KMS-11 (cell line): ENCODE measurements at regions not wholly inside any gene's neighbourhood (a gene's known extent, or its start where the extent isn't known, plus 50 kb on each side); places are given as distances from the start of the nearest gene placed in this dataset.
"Not testable (repeated sequence)": the region's sequence is repeated elsewhere in the genome, so short reads cannot be mapped to it uniquely, and the experiment has no call there.

Source experiments
- H2AFZ ChIP-seq: fragments of 200-600 bp; sonication (generic); 2 replicates; pipeline ENCODE4 v1.6.1; 2016; ENCODE audit warnings: antibody characterized with exemption, mixed run types, low read depth
- H3K27ac ChIP-seq: fragments of 200-600 bp; sonication (generic); 2 replicates; pipeline ENCODE4 v1.6.1; 2016; ENCODE audit warnings: mild to moderate bottlenecking, mixed run types
- H3K27me3 ChIP-seq: fragments of 200-600 bp; sonication (generic); 2 replicates; pipeline ENCODE4 v1.6.1; 2017; ENCODE audit warnings: mild to moderate bottlenecking, low read depth, mixed run types, moderate library complexity; ENCODE audit not compliant: insufficient read depth
- H3K36me3 ChIP-seq: fragments of 200-600 bp; sonication (generic); 2 replicates; pipeline ENCODE4 v1.6.1; 2017; ENCODE audit warnings: mild to moderate bottlenecking, mixed run types; ENCODE audit not compliant: insufficient read depth
- H3K4me1 ChIP-seq: fragments of 200-600 bp; sonication (generic); 2 replicates; pipeline ENCODE4 v1.6.1; 2016; ENCODE audit warnings: mild to moderate bottlenecking, low read depth, mixed run types; ENCODE audit not compliant: poor library complexity, severe bottlenecking
- H3K4me2 ChIP-seq: fragments of 200-600 bp; sonication (generic); 2 replicates; pipeline ENCODE4 v1.7.0; 2016; ENCODE audit warnings: mild to moderate bottlenecking, mixed run types
- H3K4me3 ChIP-seq: fragments of 200-600 bp; sonication (generic); IDR thresholded peaks from 2 replicates; pipeline ENCODE4 v1.6.1; 2017; ENCODE audit warnings: low read depth, low read length, mixed read lengths; ENCODE audit not compliant: insufficient read depth
- H3K79me2 ChIP-seq: fragments of 200-600 bp; sonication (generic); 2 replicates; pipeline ENCODE4 v1.6.1; 2016; ENCODE audit warnings: low read depth, mixed run types; ENCODE audit not compliant: insufficient read depth
- H3K9ac ChIP-seq: fragments of 200-600 bp; sonication (generic); 2 replicates; pipeline ENCODE4 v1.6.1; 2016; ENCODE audit warnings: mild to moderate bottlenecking, mixed run types
- H4K20me1 ChIP-seq: fragments of 200-600 bp; sonication (generic); 2 replicates; pipeline ENCODE4 v1.6.1; 2016; ENCODE audit warnings: mild to moderate bottlenecking, mixed run types; ENCODE audit not compliant: insufficient read depth
- TF ChIP-seq, protein P1 (sequence below): fragments of 200-600 bp; sonication (generic); conservative IDR thresholded peaks from 2 replicates; pipeline ENCODE4 v1.6.1; 2017; ENCODE audit warnings: low read depth, mild to moderate bottlenecking, antibody characterized with exemption, low read length, moderate library complexity, mixed read lengths

DNA sequence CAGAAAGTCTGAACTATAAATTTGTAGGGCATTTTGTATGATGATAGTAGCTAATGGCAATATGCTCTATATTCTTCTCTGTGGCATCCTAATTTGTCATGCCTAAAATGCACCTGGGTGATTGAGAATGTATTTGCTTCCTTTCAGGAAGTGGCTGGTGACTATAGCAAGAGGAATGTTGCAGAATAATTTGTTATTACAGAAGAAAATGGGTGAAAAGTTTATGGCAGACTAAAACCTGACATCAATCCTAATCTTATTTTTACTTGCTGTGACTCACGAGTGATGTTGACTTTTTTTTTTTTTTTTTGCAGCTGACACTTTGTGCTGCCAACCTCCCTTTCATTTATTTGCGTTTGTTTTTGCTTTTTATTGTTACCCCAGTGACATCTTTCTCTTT, 141.1 kb downstream of the MSL3 start:
- H3K27ac ChIP-seq: no peak overlapping the region
- no peaks in the 10 kb centered on the region for H3K36me3 ChIP-seq
- H3K4me1 ChIP-seq: no peaks in the 10 kb centered on the region
- no peak overlapping the region for H3K4me2 ChIP-seq
- no peak overlapping the region for H3K4me3 ChIP-seq
- no peaks in the 10 kb centered on the region for H3K79me2 ChIP-seq
- no peak overlapping the region for H2AFZ ChIP-seq
- no peaks in the 10 kb centered on the region for H4K20me1 ChIP-seq
- H3K27me3 ChIP-seq: no peaks in the 10 kb centered on the region
- no peak overlapping the region for H3K9ac ChIP-seq
- TF ChIP-seq, protein P1, sequence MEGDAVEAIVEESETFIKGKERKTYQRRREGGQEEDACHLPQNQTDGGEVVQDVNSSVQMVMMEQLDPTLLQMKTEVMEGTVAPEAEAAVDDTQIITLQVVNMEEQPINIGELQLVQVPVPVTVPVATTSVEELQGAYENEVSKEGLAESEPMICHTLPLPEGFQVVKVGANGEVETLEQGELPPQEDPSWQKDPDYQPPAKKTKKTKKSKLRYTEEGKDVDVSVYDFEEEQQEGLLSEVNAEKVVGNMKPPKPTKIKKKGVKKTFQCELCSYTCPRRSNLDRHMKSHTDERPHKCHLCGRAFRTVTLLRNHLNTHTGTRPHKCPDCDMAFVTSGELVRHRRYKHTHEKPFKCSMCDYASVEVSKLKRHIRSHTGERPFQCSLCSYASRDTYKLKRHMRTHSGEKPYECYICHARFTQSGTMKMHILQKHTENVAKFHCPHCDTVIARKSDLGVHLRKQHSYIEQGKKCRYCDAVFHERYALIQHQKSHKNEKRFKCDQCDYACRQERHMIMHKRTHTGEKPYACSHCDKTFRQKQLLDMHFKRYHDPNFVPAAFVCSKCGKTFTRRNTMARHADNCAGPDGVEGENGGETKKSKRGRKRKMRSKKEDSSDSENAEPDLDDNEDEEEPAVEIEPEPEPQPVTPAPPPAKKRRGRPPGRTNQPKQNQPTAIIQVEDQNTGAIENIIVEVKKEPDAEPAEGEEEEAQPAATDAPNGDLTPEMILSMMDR: no peak

- not testable (repeated sequence) for H3K4me1 ChIP-seq, H3K79me2 ChIP-seq, H3K4me3 ChIP-seq, H4K20me1 ChIP-seq, H3K27ac ChIP-seq, H3K36me3 ChIP-seq, H2AFZ ChIP-seq, H3K4me2 ChIP-seq, H3K27me3 ChIP-seq, H3K9ac ChIP-seq
These were observed 147.9 kb downstream of the MSL3 start for GRCh38 chrX:11905933-11906332.

DNA sequence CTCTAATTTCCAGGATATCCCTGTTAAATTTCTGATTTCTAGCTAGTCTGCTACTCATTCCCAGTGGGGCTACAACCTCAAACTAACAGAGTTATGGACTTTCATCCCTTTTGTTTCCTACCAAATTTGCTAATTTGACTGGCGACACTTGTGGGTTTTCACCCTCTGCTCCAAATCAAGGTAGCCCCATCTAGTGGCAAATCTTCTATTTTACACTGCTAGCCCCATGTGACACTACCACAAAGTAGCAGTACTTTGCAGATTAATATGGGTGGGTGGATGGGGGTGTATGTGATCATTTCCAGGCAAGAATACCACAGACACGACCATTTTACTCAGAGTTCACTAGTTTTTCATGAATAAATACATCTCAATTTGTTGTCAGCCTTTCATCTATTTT, 150.3 kb downstream of the MSL3 start:
- Histone ChIP-seq H3K4me3 (no peak overlapping the region), H3K4me2 (no peak overlapping the region), H3K4me1 (no peaks in the 10 kb centered on the region), H3K79me2 (no peaks in the 10 kb centered on the region), H3K36me3 (no peaks in the 10 kb centered on the region), H3K27ac (no peak overlapping the region), H3K9ac (no peak overlapping the region), H3K27me3 (no peaks in the 10 kb centered on the region), H4K20me1 (no peaks in the 10 kb centered on the region), H2AFZ (no peak overlapping the region)
- TF ChIP-seq, protein P1: peak; percentile 47

- TF ChIP-seq, protein P1: no peak
- Histone ChIP-seq H3K27ac (no peak overlapping the region), H2AFZ (no peak overlapping the region), H3K4me1 (peaks cover 12% of the 10 kb centered on the region), H4K20me1 (no peaks in the 10 kb centered on the region), H3K36me3 (no peaks in the 10 kb centered on the region), H3K27me3 (no peaks in the 10 kb centered on the region), H3K9ac (no peak overlapping the region), H3K4me3 (no peak overlapping the region), H3K4me2 (no peak overlapping the region), H3K79me2 (no peaks in the 10 kb centered on the region)
These were observed 155.0 kb downstream of the MSL3 start for GRCh38 chrX:11913001-11913400.

- H3K27me3 ChIP-seq: no peaks in the 10 kb centered on the region
- TF ChIP-seq, protein P1: no peak
- no peak overlapping the region for H3K9ac ChIP-seq
- no peaks in the 10 kb centered on the region for H3K4me1 ChIP-seq
- H3K4me2 ChIP-seq: no peak overlapping the region
- H4K20me1 ChIP-seq: no peaks in the 10 kb centered on the region
- no peak overlapping the region for H3K4me3 ChIP-seq
- no peaks in the 10 kb centered on the region for H3K36me3 ChIP-seq
- no peak overlapping the region for H3K27ac ChIP-seq
- H3K79me2 ChIP-seq: no peaks in the 10 kb centered on the region
- no peak overlapping the region for H2AFZ ChIP-seq
These were observed 171.4 kb downstream of the MSL3 start for GRCh38 chrX:11929476-11929875.
